DOHH2 (cell line): ENCODE measurements at regions not wholly inside any gene's neighbourhood (a gene's known extent, or its start where the extent isn't known, plus 50 kb on each side); places are given as distances from the start of the nearest gene placed in this dataset.

ENCODE experiments used
- EZH2phosphoT487 ChIP-seq: fragments of 200-600 bp; sonication (generic); IDR thresholded peaks from 2 replicates; pipeline ENCODE4 v1.6.1; 2017; ENCODE audit warnings: borderline replicate concordance, mild to moderate bottlenecking, antibody characterized with exemption, low read length, moderate library complexity, mixed read lengths
- TF ChIP-seq, protein P1 (sequence below): fragments of 200-600 bp; sonication (generic); IDR thresholded peaks from one replicate; pipeline ENCODE4 v1.5.1; 2014; ENCODE audit warnings: antibody characterized with exemption, mild to moderate bottlenecking, low read depth, low read length; ENCODE audit not compliant: poor library complexity, severe bottlenecking

GRCh38 chr13:47556703-47557102 lies 444.4 kb downstream of the SUCLA2 start:
- TF ChIP-seq, protein P1, sequence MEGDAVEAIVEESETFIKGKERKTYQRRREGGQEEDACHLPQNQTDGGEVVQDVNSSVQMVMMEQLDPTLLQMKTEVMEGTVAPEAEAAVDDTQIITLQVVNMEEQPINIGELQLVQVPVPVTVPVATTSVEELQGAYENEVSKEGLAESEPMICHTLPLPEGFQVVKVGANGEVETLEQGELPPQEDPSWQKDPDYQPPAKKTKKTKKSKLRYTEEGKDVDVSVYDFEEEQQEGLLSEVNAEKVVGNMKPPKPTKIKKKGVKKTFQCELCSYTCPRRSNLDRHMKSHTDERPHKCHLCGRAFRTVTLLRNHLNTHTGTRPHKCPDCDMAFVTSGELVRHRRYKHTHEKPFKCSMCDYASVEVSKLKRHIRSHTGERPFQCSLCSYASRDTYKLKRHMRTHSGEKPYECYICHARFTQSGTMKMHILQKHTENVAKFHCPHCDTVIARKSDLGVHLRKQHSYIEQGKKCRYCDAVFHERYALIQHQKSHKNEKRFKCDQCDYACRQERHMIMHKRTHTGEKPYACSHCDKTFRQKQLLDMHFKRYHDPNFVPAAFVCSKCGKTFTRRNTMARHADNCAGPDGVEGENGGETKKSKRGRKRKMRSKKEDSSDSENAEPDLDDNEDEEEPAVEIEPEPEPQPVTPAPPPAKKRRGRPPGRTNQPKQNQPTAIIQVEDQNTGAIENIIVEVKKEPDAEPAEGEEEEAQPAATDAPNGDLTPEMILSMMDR, result no peak
- no peak for TF ChIP-seq EZH2phosphoT487
